ENCODE measurements at regions not wholly inside any gene's neighbourhood (a gene's known extent, or its start where the extent isn't known, plus 50 kb on each side); places are given as distances from the start of the nearest gene placed in this dataset.

- TF ChIP-seq, protein P1, sequence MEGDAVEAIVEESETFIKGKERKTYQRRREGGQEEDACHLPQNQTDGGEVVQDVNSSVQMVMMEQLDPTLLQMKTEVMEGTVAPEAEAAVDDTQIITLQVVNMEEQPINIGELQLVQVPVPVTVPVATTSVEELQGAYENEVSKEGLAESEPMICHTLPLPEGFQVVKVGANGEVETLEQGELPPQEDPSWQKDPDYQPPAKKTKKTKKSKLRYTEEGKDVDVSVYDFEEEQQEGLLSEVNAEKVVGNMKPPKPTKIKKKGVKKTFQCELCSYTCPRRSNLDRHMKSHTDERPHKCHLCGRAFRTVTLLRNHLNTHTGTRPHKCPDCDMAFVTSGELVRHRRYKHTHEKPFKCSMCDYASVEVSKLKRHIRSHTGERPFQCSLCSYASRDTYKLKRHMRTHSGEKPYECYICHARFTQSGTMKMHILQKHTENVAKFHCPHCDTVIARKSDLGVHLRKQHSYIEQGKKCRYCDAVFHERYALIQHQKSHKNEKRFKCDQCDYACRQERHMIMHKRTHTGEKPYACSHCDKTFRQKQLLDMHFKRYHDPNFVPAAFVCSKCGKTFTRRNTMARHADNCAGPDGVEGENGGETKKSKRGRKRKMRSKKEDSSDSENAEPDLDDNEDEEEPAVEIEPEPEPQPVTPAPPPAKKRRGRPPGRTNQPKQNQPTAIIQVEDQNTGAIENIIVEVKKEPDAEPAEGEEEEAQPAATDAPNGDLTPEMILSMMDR (IDR thresholded peaks at IDR 0.05): no peak
- TF ChIP-seq POLR2A (IDR thresholded peaks at IDR 0.05; ENCODE audit: low read length) (no peak), BHLHE40 (IDR thresholded peaks at IDR 0.05; ENCODE audit: low read depth, low read length) (no peak), NR3C1 (IDR thresholded peaks at IDR 0.05) (no peak), RNF2 (IDR thresholded peaks at IDR 0.05; ENCODE audit: borderline replicate concordance, low read depth) (no peak), MAX (IDR thresholded peaks at IDR 0.05) (no peak), RAD21 (conservative IDR thresholded peaks at IDR 0.05 in 1 of 2, IDR thresholded peaks at IDR 0.05 in 1 of 2) (no peak), BCL3 (IDR thresholded peaks at IDR 0.05) (no peak), CHD2 (IDR thresholded peaks at IDR 0.05; ENCODE audit: low read length, partially characterized antibody) (no peak), SREBF2 (IDR thresholded peaks at IDR 0.05) (no peak), JUNB (IDR thresholded peaks at IDR 0.05) (no peak)
- TF ChIP-seq, protein P2, sequence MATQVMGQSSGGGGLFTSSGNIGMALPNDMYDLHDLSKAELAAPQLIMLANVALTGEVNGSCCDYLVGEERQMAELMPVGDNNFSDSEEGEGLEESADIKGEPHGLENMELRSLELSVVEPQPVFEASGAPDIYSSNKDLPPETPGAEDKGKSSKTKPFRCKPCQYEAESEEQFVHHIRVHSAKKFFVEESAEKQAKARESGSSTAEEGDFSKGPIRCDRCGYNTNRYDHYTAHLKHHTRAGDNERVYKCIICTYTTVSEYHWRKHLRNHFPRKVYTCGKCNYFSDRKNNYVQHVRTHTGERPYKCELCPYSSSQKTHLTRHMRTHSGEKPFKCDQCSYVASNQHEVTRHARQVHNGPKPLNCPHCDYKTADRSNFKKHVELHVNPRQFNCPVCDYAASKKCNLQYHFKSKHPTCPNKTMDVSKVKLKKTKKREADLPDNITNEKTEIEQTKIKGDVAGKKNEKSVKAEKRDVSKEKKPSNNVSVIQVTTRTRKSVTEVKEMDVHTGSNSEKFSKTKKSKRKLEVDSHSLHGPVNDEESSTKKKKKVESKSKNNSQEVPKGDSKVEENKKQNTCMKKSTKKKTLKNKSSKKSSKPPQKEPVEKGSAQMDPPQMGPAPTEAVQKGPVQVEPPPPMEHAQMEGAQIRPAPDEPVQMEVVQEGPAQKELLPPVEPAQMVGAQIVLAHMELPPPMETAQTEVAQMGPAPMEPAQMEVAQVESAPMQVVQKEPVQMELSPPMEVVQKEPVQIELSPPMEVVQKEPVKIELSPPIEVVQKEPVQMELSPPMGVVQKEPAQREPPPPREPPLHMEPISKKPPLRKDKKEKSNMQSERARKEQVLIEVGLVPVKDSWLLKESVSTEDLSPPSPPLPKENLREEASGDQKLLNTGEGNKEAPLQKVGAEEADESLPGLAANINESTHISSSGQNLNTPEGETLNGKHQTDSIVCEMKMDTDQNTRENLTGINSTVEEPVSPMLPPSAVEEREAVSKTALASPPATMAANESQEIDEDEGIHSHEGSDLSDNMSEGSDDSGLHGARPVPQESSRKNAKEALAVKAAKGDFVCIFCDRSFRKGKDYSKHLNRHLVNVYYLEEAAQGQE (IDR thresholded peaks at IDR 0.05): no peak
Observed at GRCh38 chr18:28999726-29000125, 822.8 kb upstream of the CDH2 start.
